Suprapubic skin (tissue), 3 donors: ENCODE measurements at regions not wholly inside any gene's neighbourhood (a gene's known extent, or its start where the extent isn't known, plus 50 kb on each side); places are given as distances from the start of the nearest gene placed in this dataset.
"Not testable (repeated sequence)": the region's sequence is repeated elsewhere in the genome, so short reads cannot be mapped to it uniquely, and the experiment has no call there.

ENCODE experiments used
- CTCF ChIP-seq, 2 donors: fragments of 200-600 bp in 1 of 2; fragments of 450-650 bp in 1 of 2; sonication (generic) in 1 of 2; IDR thresholded peaks; one replicate each; pipeline ENCODE4 v1.5.1; 2016 to 2019; ENCODE audit warnings: antibody characterized with exemption in 2 of 2, mild to moderate bottlenecking in 1 of 2, moderate library complexity in 1 of 2
- EP300 ChIP-seq: sonication (generic); formaldehyde crosslinking; IDR thresholded peaks from one replicate; pipeline ENCODE4 v1.6.1; 2017; ENCODE audit warnings: antibody characterized with exemption

- TF ChIP-seq CTCF (IDR thresholded peaks at IDR 0.05); EP300: not testable (repeated sequence)
Measured at GRCh38 chr6:56785536-56785935, 142.8 kb upstream of the DST start.
